ENCODE measurements at regions not wholly inside any gene's neighbourhood (a gene's known extent, or its start where the extent isn't known, plus 50 kb on each side); places are given as distances from the start of the nearest gene placed in this dataset.
"Not testable (repeated sequence)": the region's sequence is repeated elsewhere in the genome, so short reads cannot be mapped to it uniquely, and the experiment has no call there.

DNA sequence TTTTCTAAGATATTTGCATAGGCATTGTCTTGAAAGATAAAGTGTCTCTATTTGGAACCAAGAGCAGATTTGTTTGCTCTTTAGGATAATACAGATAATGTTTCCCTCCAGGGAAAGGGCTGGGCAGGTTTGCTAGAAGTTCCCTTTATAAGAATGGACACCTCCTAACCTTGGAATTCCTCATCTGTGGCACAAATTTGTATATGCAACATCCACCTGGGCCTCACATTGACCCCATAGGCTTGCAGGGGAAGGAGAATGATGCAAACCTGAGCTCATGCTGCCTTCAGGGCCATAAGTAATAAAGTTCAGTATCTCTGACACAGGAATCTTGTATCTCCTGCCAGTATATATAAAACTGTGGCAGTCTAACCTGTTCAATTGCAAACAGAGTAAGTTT is 508.4 kb upstream of the MIR17HG start:
- H3K4me2 ChIP-seq = no peak overlapping the region
- H3K27ac ChIP-seq = no peak overlapping the region
- TF ChIP-seq, protein P1, sequence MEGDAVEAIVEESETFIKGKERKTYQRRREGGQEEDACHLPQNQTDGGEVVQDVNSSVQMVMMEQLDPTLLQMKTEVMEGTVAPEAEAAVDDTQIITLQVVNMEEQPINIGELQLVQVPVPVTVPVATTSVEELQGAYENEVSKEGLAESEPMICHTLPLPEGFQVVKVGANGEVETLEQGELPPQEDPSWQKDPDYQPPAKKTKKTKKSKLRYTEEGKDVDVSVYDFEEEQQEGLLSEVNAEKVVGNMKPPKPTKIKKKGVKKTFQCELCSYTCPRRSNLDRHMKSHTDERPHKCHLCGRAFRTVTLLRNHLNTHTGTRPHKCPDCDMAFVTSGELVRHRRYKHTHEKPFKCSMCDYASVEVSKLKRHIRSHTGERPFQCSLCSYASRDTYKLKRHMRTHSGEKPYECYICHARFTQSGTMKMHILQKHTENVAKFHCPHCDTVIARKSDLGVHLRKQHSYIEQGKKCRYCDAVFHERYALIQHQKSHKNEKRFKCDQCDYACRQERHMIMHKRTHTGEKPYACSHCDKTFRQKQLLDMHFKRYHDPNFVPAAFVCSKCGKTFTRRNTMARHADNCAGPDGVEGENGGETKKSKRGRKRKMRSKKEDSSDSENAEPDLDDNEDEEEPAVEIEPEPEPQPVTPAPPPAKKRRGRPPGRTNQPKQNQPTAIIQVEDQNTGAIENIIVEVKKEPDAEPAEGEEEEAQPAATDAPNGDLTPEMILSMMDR (IDR thresholded peaks at IDR 0.05) = no peak
- no peak for TF ChIP-seq EZH2phosphoT487 (IDR thresholded peaks at IDR 0.05)
- TF ChIP-seq EZH2 (IDR thresholded peaks at IDR 0.05) = no peak
- no peaks in the 10 kb centered on the region for H3K4me1 ChIP-seq
- H3K9me3 ChIP-seq (ENCODE audit: low read depth) = no peaks in the 10 kb centered on the region
- H3K9ac ChIP-seq = no peak overlapping the region
- H3K4me1 Mint-ChIP-seq = no peaks in the 10 kb centered on the region
- H3K27me3 ChIP-seq = no peaks in the 10 kb centered on the region
- H3F3A ChIP-seq (ENCODE audit: low read depth) = no peaks in the 10 kb centered on the region
- H2AFZ ChIP-seq (replicated peaks) = no peak overlapping the region
- peaks cover 2% of the 10 kb centered on the region for H3K9me3 Mint-ChIP-seq
- no peak overlapping the region for H3K4me3 ChIP-seq
- no peaks in the 10 kb centered on the region for H3K36me3 ChIP-seq
- no peak overlapping the region for H3K27ac Mint-ChIP-seq
- H3K27me3 Mint-ChIP-seq (ENCODE audit: insufficient read depth, low read depth) = no peaks in the 10 kb centered on the region
- no peak overlapping the region for H3K4me3 Mint-ChIP-seq
- H3K36me3 Mint-ChIP-seq = no peaks in the 10 kb centered on the region
- no peak for DNase-seq (ENCODE audit: low spot score)
- H4K20me1 ChIP-seq (ENCODE audit: low read depth) = no peaks in the 10 kb centered on the region
- H3K79me2 ChIP-seq (ENCODE audit: low read depth) = no peaks in the 10 kb centered on the region

- Histone ChIP-seq H3K27me3 (no peaks in the 10 kb centered on the region), H3K27ac (no peak overlapping the region), H3K9ac (no peak overlapping the region), H3K4me3 (no peak overlapping the region), H3K4me2 (no peak overlapping the region), H4K20me1 (ENCODE audit: low read depth) (no peaks in the 10 kb centered on the region), H3K9me3 (ENCODE audit: low read depth) (no peaks in the 10 kb centered on the region), H3F3A (ENCODE audit: low read depth) (no peaks in the 10 kb centered on the region), H3K36me3 (no peaks in the 10 kb centered on the region), H3K4me1 (no peaks in the 10 kb centered on the region), H3K79me2 (ENCODE audit: low read depth) (no peaks in the 10 kb centered on the region), H2AFZ (replicated peaks) (no peak overlapping the region)
- no peak overlapping the region for H3K4me3 Mint-ChIP-seq
- H3K36me3 Mint-ChIP-seq = no peaks in the 10 kb centered on the region
- peaks cover 4% of the 10 kb centered on the region for H3K9me3 Mint-ChIP-seq
- peaks cover 6% of the 10 kb centered on the region for H3K4me1 Mint-ChIP-seq
- H3K27me3 Mint-ChIP-seq (ENCODE audit: insufficient read depth, low read depth) = no peaks in the 10 kb centered on the region
- H3K27ac Mint-ChIP-seq = no peak overlapping the region
- DNase-seq (ENCODE audit: low spot score) = no peak
- TF ChIP-seq EZH2phosphoT487 (IDR thresholded peaks at IDR 0.05) = no peak
- TF ChIP-seq, protein P1 (IDR thresholded peaks at IDR 0.05) = no peak
- TF ChIP-seq EZH2 (IDR thresholded peaks at IDR 0.05) = no peak
These were observed 500.6 kb upstream of the MIR17HG start for GRCh38 chr13:90846936-90847335.

GRCh38 chr13:90853666-90854065 is 493.8 kb upstream of the MIR17HG start:
- not testable (repeated sequence) for H3K27me3 Mint-ChIP-seq (ENCODE audit: insufficient read depth, low read depth); H3F3A ChIP-seq (ENCODE audit: low read depth); H3K36me3 Mint-ChIP-seq; DNase-seq (ENCODE audit: low spot score); H3K27ac ChIP-seq; H2AFZ ChIP-seq (replicated peaks); H3K79me2 ChIP-seq (ENCODE audit: low read depth); H3K9ac ChIP-seq; H3K9me3 ChIP-seq (ENCODE audit: low read depth); H4K20me1 ChIP-seq (ENCODE audit: low read depth); H3K4me1 ChIP-seq; H3K4me1 Mint-ChIP-seq; H3K4me3 Mint-ChIP-seq; H3K36me3 ChIP-seq; H3K4me2 ChIP-seq; H3K9me3 Mint-ChIP-seq; H3K4me3 ChIP-seq
- H3K27me3 ChIP-seq = peaks cover 18% of the 10 kb centered on the region
- peak overlapping the region; percentile 67 for H3K27ac Mint-ChIP-seq

DNA sequence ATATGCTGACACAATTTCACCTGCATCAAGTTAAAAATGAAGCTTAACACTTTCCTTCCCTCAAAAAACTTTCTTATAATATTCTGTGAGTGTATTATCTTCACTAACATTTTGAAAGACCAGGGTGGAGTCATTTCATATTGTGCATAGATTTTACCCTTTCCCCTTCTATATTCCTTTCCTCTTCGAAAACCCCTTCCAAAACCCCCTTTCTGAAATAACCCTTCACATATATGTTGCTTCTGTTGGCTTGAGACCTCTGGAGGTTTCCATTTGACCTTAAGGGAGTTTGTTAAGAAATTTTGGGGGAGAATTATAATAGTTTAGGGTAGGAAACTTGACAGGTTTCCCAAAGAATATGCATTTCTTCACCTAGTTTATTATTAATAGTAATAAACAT is 489.6 kb upstream of the MIR17HG start:
- peaks cover 2% of the 10 kb centered on the region for H3K9me3 Mint-ChIP-seq
- H3K36me3 ChIP-seq = no peaks in the 10 kb centered on the region
- H3K79me2 ChIP-seq (ENCODE audit: low read depth) = no peaks in the 10 kb centered on the region
- no peaks in the 10 kb centered on the region for H3F3A ChIP-seq (ENCODE audit: low read depth)
- H3K27ac Mint-ChIP-seq = no peak overlapping the region
- TF ChIP-seq EZH2 (IDR thresholded peaks at IDR 0.05) (no peak), EZH2phosphoT487 (IDR thresholded peaks at IDR 0.05) (no peak)
- TF ChIP-seq, protein P1 (IDR thresholded peaks at IDR 0.05) = no peak
- no peak overlapping the region for H3K27ac ChIP-seq
- no peak for DNase-seq (ENCODE audit: low spot score)
- H2AFZ ChIP-seq (replicated peaks) = no peak overlapping the region
- no peaks in the 10 kb centered on the region for H3K36me3 Mint-ChIP-seq
- H4K20me1 ChIP-seq (ENCODE audit: low read depth) = no peaks in the 10 kb centered on the region
- peaks cover 3% of the 10 kb centered on the region for H3K9me3 ChIP-seq (ENCODE audit: low read depth)
- no peaks in the 10 kb centered on the region for H3K27me3 Mint-ChIP-seq (ENCODE audit: insufficient read depth, low read depth)
- H3K4me3 Mint-ChIP-seq = no peak overlapping the region
- peaks cover 7% of the 10 kb centered on the region for H3K4me1 Mint-ChIP-seq
- no peak overlapping the region for H3K4me2 ChIP-seq
- no peak overlapping the region for H3K9ac ChIP-seq
- no peaks in the 10 kb centered on the region for H3K4me1 ChIP-seq
- no peak overlapping the region for H3K4me3 ChIP-seq
- H3K27me3 ChIP-seq = peaks cover 18% of the 10 kb centered on the region

All from neural progenitor cell (in vitro differentiated cells).